Fibroblast of skin of left biceps (primary cell): ENCODE measurements at regions not wholly inside any gene's neighbourhood (a gene's known extent, or its start where the extent isn't known, plus 50 kb on each side); places are given as distances from the start of the nearest gene placed in this dataset.

Source experiments
- DNase-seq, 2 experiments: peaks; one replicate each; pipeline ENCODE4 v3.0.0-alpha.2; 2013; ENCODE audit warnings: low read depth in 2 of 2

- no peak for DNase-seq
Observed at GRCh38 chr1:222911866-222912265, 97.0 kb downstream of the DISP1 start.

- DNase-seq = no peak
Observed at GRCh38 chr1:222912730-222913129, 97.9 kb downstream of the DISP1 start.

DNA sequence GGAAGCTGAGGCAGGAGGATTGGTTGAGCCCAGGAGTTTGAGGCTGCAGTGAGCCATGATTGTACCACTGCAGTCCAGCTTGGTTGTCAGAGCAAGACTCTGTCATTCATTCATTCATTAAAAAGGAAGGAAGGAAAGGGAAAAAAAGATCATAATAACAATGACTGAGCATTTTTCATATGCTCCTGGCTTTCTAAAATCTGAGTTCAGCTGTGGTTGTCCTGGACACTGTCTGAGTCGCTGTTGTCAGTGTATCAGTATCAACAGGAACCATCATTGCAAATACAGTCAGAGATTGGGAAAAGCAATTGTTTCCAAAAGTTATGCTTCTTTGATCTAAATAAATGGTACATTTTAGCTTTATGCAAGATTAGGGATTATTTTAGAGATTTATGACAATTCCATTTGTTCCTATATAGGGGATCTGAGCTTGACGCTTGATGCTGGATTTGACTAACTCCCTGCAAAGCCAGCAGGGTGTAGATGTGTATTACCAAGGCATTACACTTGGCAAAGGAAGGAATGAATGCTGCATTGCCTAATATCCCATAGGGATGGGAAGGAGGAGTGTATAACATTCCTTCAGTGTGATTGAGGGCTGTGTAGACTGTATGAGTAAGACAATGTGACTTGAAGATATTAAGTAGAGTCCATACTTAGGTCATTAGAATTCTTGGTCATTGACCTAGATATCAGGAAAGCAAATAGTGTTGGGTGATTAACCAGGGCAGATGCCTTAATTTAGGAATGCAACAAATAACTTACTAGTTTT, 100.2 kb downstream of the DISP1 start:
- peak; percentile 64 to 70 for DNase-seq

DNA sequence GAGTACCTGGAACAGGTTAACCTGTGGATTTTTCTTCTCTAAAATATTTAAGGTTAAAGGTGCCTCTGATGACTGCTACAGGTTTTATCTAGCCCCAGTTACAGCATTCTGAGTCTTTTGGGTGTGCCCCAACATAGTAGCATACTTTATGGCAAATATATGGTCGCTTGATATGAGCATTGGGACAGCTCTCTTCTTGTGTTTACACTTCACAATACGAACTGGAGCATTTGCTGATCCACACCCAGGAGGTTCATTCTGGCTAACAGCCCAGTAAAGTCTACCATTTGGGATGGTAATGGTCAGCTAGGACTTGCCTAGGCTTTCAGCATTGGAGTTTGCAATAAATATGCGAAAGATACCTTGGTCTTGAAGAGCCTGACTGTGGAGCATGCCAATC, 101.3 kb downstream of the DISP1 start:
- DNase-seq = no peak

GRCh38 chr1:222918801-222919477, 104.1 kb downstream of the DISP1 start:
- peak in 1 of 2 experiments; percentile 9 for DNase-seq

- peak in 1 of 2 experiments; percentile 31 for DNase-seq
Observed at GRCh38 chr1:222919478-222919865, 104.6 kb downstream of the DISP1 start.

DNA sequence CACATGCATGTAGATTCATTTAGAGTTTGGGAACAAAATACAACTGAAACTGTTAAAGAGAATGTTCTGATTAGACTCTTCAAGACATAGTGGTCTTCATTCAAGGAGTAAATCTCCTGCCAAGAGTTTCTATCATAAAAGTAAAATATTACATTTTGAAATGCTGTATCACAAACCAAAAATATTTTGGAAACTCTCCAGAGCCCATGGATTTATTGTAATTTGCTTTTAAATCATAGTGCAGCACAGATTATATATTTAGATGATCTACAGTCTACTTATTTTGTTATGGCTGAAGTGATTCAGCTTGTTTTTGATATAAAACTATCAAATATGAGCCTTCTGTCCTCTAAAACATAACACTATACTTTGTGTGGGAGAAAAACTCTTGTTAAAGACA, 105.3 kb downstream of the DISP1 start:
- DNase-seq = peak; percentile 60 to 72

DNA sequence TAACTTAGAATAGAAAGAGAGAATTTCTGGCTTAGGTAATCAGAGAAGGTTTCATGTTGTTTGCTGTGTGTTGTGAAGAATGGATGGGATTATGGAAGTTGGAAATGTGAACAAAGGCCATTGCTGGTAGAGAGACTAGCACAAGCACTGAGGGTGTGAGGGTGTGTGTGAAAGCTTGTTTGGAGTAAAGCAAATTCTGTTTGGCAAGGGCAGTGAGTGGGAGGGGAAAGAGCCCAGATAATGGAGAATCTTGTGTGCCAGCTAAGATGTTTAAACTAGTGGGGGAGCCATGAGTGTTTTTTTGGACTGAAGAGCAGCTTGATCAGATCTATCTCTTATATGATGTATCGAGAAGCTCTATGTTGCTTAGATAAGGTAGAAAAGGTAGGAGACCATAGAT, 107.1 kb downstream of the DISP1 start:
- DNase-seq = no peak

GRCh38 chr1:222923506-222923905, 108.7 kb downstream of the DISP1 start:
- no peak for DNase-seq

- DNase-seq = no peak
Observed at GRCh38 chr1:222924136-222924706, 109.4 kb downstream of the DISP1 start.

- peak in 1 of 2 experiments; percentile 10 for DNase-seq
Observed at GRCh38 chr1:222926566-222926965, 111.7 kb downstream of the DISP1 start.

DNA sequence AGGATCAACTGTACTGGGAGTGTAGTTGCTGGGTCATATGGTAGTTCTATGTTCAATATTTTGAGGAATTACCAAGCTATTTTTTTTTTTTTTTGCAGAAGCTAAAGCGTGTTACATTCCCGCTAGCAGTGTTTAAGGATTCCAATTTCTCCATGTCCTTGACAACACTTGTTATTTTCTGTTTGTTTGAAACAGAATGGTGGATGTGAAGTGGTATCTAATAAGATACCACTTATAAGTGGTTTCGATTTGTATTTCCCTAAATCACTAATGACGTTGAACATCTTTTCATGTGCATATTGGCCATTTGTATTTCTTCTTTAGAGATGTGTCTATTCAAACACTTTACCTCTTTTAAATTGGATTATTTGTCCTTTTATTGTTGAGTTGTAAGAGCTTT, 112.2 kb downstream of the DISP1 start:
- no peak for DNase-seq

DNA sequence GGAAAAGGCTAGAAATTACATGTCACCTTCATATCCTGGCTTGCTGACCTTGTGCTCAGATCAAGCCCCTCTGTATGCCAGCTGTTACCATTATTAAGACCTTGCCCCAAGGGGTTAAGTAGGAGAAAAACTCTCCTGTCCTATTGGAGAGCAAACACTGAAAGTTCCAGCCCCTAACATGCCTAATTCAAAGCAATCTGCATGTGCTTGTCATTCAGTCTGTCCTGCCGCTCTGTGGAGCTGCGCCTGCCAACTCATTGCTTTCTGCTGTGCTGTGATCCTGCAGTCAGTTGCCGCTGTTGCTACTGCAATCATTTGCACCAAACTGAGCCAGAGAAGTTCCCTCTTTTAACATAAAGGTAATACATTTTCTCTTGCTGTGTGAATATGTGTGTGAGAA, 113.4 kb downstream of the DISP1 start:
- DNase-seq = no peak

- DNase-seq = no peak
Observed at GRCh38 chr1:222930070-222930469, 115.2 kb downstream of the DISP1 start.

DNA sequence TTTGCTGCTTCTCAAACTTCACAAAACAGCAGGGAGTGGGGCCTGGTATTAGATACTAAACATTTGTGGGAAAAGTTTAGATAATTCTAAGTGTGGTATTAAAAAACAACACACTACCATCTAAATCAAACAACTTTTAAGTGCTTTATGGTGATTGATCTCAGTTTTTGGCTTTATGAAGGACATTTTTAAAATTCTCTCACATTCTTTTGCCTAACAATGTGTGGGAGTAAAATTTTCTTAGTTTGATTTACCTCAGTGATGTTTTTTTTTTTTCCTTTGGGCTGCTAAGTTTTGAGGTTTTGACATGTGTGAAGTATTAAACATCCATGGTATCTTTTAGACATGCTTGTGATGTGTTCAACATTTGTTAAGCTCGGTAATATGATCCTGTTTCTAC, 116.2 kb downstream of the DISP1 start:
- DNase-seq = peak; percentile 53 to 61

DNA sequence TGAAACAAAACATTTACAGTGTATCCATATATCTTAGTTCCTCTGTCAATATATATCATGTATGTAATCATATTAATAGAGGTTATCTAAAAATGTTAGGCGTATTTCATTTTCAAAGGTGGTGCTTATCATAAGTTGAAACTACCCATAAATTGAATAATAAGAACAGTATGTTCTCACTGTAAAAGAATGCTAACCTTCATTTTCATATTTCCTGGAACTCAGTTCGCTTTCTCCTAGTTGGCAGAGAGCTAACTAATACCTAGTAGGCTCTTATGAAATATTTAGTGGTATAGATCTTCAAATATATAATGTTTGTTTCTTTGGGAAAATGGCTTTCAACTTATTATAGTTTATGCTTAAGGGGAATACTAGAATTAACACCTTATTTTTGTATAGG, 118.4 kb downstream of the DISP1 start:
- DNase-seq = no peak

DNA sequence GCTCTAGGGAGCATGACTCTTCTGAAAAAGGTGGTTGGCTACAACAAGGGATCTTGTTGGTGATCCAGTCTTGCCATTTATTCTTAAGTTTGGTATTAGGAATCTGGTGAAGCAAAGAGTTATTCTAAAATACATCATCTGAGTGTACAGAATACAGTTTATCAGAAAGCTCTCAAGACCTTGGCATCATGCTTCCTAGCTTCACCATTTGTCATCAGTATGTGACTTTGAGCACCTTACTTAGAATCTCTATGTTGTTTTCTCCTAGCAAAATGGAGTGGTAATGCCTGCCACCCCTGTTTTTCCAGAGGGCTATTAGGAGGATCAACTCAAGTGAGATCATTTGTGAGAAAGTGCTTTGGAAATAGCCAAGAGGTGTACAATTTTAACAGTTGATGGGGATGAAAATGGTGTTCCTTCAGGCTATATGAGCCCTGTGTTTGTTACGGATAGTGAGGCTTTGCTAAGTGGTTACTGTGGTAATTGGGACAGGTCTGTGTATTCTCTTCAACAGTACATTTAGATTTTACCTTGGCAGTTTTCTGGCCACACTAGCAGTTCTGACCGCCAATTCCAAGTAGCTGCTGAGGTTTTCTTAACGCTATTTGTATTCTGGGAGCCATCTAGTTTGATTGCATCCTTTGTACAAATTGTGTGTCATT, 120.5 kb downstream of the DISP1 start:
- DNase-seq = no peak

GRCh38 chr1:222936042-222936441, 121.2 kb downstream of the DISP1 start:
- no peak for DNase-seq

GRCh38 chr1:222938986-222939385, 124.1 kb downstream of the DISP1 start:
- DNase-seq = no peak

- DNase-seq = no peak
Observed at GRCh38 chr1:222940095-222940494, 125.3 kb downstream of the DISP1 start.

DNA sequence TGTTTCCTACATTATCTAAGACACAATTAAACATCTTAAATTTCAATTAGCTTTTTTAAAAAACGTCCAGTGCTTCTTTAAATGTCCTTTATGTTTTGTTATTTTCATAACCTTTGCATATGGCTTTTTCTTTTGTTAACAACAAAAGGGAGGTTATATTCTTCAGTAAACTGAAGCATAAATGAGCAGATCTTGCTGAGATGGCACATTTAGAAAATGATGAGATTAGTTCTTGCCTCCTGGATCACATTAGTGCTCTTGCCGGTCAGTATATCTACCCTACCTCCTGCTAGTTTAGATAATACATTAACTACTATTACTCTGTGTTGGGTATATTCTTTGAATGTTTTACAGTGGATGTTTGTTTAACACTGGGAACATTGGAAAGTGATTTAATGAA, 126.1 kb downstream of the DISP1 start:
- DNase-seq = no peak

GRCh38 chr1:222941425-222941824, 126.6 kb downstream of the DISP1 start:
- no peak for DNase-seq

GRCh38 chr1:222946436-222946835, 131.6 kb downstream of the DISP1 start:
- DNase-seq = no peak
